Endothelial cell of umbilical vein (primary cell): ENCODE measurements at regions not wholly inside any gene's neighbourhood (a gene's known extent, or its start where the extent isn't known, plus 50 kb on each side); places are given as distances from the start of the nearest gene placed in this dataset.

Experiments
- POLR2A ChIP-seq: IDR thresholded peaks from 2 replicates; pipeline ENCODE4 v1.6.1; 2012; ENCODE audit warnings: low read depth, mild to moderate bottlenecking, control low read depth, low read length
- TF ChIP-seq, protein P1 (sequence below), 2 donors: IDR thresholded peaks; 1 replicate in 1 of 2; 2 replicates in 1 of 2; pipeline ENCODE4 v1.5.1; 2011; ENCODE audit warnings: low read length in 2 of 2, mild to moderate bottlenecking in 2 of 2, moderate library complexity in 2 of 2, control low read depth in 1 of 2, inconsistent platforms in 1 of 2, low read depth in 1 of 2; ENCODE audit not compliant: insufficient read depth in 1 of 2; ENCODE audit errors: extremely low read depth in 1 of 2

DNA sequence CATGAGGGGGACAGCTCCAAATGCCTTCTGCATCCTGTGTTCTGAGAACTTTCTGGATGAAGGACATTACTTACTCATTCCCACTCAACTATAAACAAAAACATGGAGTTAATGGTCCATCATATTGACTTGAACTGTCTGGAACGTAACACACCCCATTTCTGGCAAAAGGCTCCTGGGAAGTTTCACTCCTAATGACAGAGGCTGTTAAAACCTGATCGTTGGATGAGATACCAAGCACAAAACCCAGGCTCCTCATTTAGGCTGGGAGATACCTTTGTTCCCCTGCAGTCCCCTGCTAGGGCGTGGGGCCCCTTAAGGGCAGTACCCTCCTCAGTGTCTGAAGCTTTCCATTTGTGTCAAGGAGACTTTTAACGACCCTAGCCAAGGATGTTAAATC, 78.9 kb downstream of the RHOU start:
- TF ChIP-seq, protein P1, sequence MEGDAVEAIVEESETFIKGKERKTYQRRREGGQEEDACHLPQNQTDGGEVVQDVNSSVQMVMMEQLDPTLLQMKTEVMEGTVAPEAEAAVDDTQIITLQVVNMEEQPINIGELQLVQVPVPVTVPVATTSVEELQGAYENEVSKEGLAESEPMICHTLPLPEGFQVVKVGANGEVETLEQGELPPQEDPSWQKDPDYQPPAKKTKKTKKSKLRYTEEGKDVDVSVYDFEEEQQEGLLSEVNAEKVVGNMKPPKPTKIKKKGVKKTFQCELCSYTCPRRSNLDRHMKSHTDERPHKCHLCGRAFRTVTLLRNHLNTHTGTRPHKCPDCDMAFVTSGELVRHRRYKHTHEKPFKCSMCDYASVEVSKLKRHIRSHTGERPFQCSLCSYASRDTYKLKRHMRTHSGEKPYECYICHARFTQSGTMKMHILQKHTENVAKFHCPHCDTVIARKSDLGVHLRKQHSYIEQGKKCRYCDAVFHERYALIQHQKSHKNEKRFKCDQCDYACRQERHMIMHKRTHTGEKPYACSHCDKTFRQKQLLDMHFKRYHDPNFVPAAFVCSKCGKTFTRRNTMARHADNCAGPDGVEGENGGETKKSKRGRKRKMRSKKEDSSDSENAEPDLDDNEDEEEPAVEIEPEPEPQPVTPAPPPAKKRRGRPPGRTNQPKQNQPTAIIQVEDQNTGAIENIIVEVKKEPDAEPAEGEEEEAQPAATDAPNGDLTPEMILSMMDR (IDR thresholded peaks at IDR 0.05; ENCODE audit: extremely low read depth in 1 of 2, insufficient read depth in 1 of 2, low read depth in 1 of 2, low read length in 2 of 2) = no peak
- TF ChIP-seq POLR2A = no peak
